Breast epithelium (tissue), 4 donors: ENCODE measurements at regions not wholly inside any gene's neighbourhood (a gene's known extent, or its start where the extent isn't known, plus 50 kb on each side); places are given as distances from the start of the nearest gene placed in this dataset.
"Not testable (repeated sequence)": the region's sequence is repeated elsewhere in the genome, so short reads cannot be mapped to it uniquely, and the experiment has no call there.

Experiments
- DNase-seq, 2 donors: peaks; one replicate each; pipeline ENCODE4 v3.0.0-alpha.2; 2019; ENCODE audit warnings: low spot score in 2 of 2
- H3K27ac ChIP-seq, 2 donors: fragments of 200-600 bp; sonication (generic) in 1 of 2; one replicate each; pipeline ENCODE4 v1.5.1; 2016 to 2019; ENCODE audit warnings: mild to moderate bottlenecking in 1 of 2
- H3K27me3 ChIP-seq, 2 donors: fragments of 200-600 bp; sonication (generic) in 1 of 2; one replicate each; pipeline versions ENCODE4 v1.5.1 to v1.6.0; 2017 to 2019; ENCODE audit warnings: control low read depth in 1 of 2, mild to moderate bottlenecking in 1 of 2
- H3K36me3 ChIP-seq: fragments of 200-600 bp; one replicate; pipeline ENCODE4 v1.5.1; 2019
- H3K4me1 ChIP-seq, 2 donors: fragments of 200-600 bp; sonication (generic); one replicate each; pipeline ENCODE4 v1.5.1; 2016 to 2019; ENCODE audit warnings: control low read depth in 1 of 2
- H3K4me3 ChIP-seq, 3 donors: fragments of 200-600 bp; sonication (generic); 1 replicate in 2 of 3; 2 replicates in 1 of 3; pipeline ENCODE4 v1.5.1; 2016 to 2019; ENCODE audit warnings: mild to moderate bottlenecking in 3 of 3, moderate library complexity in 2 of 3
- H3K9me3 ChIP-seq, 2 donors: fragments of 200-600 bp; sonication (generic) in 1 of 2; one replicate each; pipeline ENCODE4 v1.5.1; 2016 to 2019; ENCODE audit warnings: control low read depth in 1 of 2
- intact Hi-C: fragments of 100-400 bp; cut with DNase I; formaldehyde crosslinking; loops from one replicate; pipeline ENCODE4 v1.15.1; 2023; ENCODE audit warnings: low total_unique reads

DNA sequence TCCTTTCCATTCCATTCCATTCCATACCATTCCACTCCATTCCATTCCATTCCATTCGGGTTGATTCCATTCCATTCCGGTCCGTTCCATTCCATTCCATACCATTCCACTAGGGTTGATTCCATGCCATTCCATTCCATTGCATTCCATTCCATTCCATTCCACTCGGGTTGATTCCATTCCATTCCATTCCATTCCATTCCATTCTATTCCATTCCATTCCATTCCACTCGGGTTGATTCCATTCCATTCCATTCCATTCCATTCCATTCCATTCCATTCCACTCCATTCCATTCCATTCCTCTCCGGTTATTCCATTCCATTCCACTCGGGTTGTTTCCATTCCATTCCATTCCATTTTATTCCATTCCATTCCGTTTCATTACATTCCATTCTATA, 153.4 kb downstream of the CWH43 start:
- H3K9me3 ChIP-seq, H3K36me3 ChIP-seq, H3K27ac ChIP-seq, intact Hi-C loops, H3K27me3 ChIP-seq, H3K4me3 ChIP-seq, DNase-seq, H3K4me1 ChIP-seq: not testable (repeated sequence)

DNA sequence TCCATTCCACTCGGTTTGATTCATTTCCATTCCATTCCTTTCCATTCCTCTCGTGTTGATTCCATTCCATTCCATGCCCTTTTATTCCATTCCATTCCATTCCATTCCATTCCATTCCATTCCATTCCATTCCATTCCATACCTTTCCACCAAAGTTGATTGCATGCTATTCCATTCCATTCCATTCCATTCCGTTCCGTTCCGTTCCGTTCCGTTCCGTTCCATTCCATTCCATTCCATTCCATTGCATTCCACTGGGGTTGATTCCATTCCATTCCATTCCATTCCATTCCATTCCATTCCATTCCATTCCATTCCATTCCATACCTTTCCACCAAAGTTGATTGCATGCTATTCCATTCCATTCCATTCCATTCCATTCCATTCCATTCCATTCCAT, 154.3 kb downstream of the CWH43 start:
- H3K4me3 ChIP-seq, H3K27me3 ChIP-seq, H3K9me3 ChIP-seq, H3K36me3 ChIP-seq, H3K4me1 ChIP-seq, intact Hi-C loops, H3K27ac ChIP-seq: not testable (repeated sequence)
- peak; percentile 59 to 83 for DNase-seq

- H3K27me3 ChIP-seq, H3K4me3 ChIP-seq, DNase-seq, H3K36me3 ChIP-seq, H3K27ac ChIP-seq, intact Hi-C loops, H3K4me1 ChIP-seq: not testable (repeated sequence)
- peaks cover 6 to 12% of the 10 kb centered on the region in 2 donors for H3K9me3 ChIP-seq
These were observed 155.9 kb downstream of the CWH43 start for GRCh38 chr4:49141955-49142354.

- intact Hi-C loops, H3K27me3 ChIP-seq, H3K4me3 ChIP-seq, DNase-seq, H3K27ac ChIP-seq, H3K4me1 ChIP-seq, H3K36me3 ChIP-seq: not testable (repeated sequence)
- peaks cover 25 to 30% of the 10 kb centered on the region in 2 donors for H3K9me3 ChIP-seq
These were observed 161.1 kb downstream of the CWH43 start for GRCh38 chr4:49147143-49147542.

DNA sequence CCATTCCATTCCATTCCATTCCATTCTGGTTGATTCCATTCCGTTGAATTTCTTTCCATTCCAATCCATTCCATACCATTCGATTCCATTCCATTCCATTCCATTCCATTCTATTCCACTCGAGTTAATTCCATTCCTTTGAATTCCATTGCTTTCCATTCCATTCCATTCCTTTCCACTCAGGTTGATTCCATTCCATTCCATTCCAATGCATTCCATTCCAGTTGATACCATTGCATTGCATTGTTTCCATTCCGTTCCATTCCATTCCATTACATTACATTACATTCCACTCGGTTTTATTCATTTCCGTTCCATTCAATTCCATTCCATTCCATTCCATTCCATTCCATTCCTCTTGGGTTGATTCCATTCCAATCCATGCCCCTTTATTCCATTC, 161.5 kb downstream of the CWH43 start:
- H3K9me3 ChIP-seq = peaks cover 25 to 35% of the 10 kb centered on the region in 2 donors
- intact Hi-C loops, H3K36me3 ChIP-seq, H3K4me3 ChIP-seq, H3K4me1 ChIP-seq, DNase-seq, H3K27ac ChIP-seq, H3K27me3 ChIP-seq: not testable (repeated sequence)

- H3K9me3 ChIP-seq = peaks cover 26 to 45% of the 10 kb centered on the region in 2 donors
- H3K4me1 ChIP-seq, H3K4me3 ChIP-seq, H3K27ac ChIP-seq, DNase-seq, H3K27me3 ChIP-seq, intact Hi-C loops, H3K36me3 ChIP-seq: not testable (repeated sequence)
These were observed 163.2 kb downstream of the CWH43 start for GRCh38 chr4:49149006-49149975.

DNA sequence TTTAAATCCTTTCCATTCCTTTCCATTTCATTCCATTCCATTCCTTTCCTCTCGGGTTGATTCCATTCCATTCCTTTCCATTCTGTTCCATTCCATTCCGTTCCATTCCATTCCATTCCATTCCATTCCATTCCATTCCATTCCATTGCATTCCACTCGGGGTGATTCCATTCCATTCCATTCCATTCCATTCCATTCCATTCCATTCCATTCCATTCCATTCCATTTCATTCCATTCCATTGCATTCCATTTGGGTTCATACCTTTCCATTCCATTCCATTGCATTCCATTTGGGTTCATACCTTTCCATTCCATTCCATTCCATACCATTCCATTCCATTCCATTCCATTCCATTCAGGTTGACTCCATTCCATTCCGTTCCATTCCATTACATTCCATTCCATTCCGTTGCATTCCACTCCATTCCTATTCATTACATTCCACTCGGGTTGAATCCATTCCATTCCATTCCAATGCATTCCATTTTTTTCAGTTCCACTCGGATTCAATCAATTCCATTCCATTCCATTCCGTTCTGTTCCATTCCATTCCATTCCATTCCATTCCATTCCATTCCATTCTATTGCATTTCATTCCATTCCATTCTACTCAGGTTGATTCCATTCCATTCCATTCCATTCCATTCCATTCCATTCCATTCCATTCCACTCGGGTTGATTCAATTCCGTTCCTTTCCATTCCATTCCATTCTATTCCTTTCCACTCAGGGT, 164.4 kb downstream of the CWH43 start:
- DNase-seq, H3K27me3 ChIP-seq, intact Hi-C loops, H3K27ac ChIP-seq, H3K4me3 ChIP-seq, H3K4me1 ChIP-seq, H3K36me3 ChIP-seq: not testable (repeated sequence)
- H3K9me3 ChIP-seq = peaks cover 33 to 58% of the 10 kb centered on the region in 2 donors

GRCh38 chr4:49153011-49153410, 166.9 kb downstream of the CWH43 start:
- H3K4me3 ChIP-seq, H3K36me3 ChIP-seq, H3K27ac ChIP-seq, H3K4me1 ChIP-seq, DNase-seq, intact Hi-C loops, H3K27me3 ChIP-seq: not testable (repeated sequence)
- peaks cover 34 to 63% of the 10 kb centered on the region in 2 donors for H3K9me3 ChIP-seq

GRCh38 chr4:49154308-49155103, 168.4 kb downstream of the CWH43 start:
- H3K4me3 ChIP-seq, H3K36me3 ChIP-seq, intact Hi-C loops, H3K4me1 ChIP-seq, H3K27ac ChIP-seq, DNase-seq, H3K27me3 ChIP-seq: not testable (repeated sequence)
- peaks cover 31 to 63% of the 10 kb centered on the region in 2 donors for H3K9me3 ChIP-seq

- intact Hi-C loops = not testable (repeated sequence)
These were observed 169.2 kb downstream of the CWH43 start for GRCh38 chr4:49155270-49155669.

DNA sequence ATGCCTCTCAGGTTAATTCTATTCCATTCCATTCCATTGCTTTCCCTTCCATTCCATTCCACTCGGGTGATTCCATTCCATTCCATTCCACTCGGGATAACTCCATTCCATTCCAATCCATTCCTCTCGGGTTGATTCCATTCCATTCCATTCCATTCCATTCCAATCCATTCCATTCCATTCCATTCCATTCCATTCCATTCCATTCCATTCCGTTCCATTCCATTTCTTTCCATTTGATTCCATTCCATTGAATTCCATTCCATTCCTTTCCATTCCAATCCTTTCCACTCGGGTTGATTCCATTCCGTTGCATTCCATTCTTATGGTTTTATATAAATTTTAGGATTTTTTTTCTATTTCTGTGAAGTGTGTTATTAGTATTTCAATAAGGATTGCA, 170.2 kb downstream of the CWH43 start:
- H3K9me3 ChIP-seq = peaks cover 22 to 49% of the 10 kb centered on the region in 2 donors
- intact Hi-C loops, H3K27me3 ChIP-seq, DNase-seq, H3K4me1 ChIP-seq, H3K27ac ChIP-seq, H3K36me3 ChIP-seq, H3K4me3 ChIP-seq: not testable (repeated sequence)

More at GRCh38 chr4:49155270-49155669, 169.2 kb downstream of the CWH43 start:
- H3K27me3 ChIP-seq, H3K4me1 ChIP-seq, H3K27ac ChIP-seq, H3K36me3 ChIP-seq, DNase-seq, H3K4me3 ChIP-seq: not testable (repeated sequence)
- H3K9me3 ChIP-seq = peaks cover 28 to 58% of the 10 kb centered on the region in 2 donors

- peaks cover 21 to 37% of the 10 kb centered on the region in 2 donors for H3K9me3 ChIP-seq
- H3K4me1 ChIP-seq, H3K27ac ChIP-seq, H3K27me3 ChIP-seq, intact Hi-C loops, H3K4me3 ChIP-seq, DNase-seq, H3K36me3 ChIP-seq: not testable (repeated sequence)
These were observed 171.6 kb downstream of the CWH43 start for GRCh38 chr4:49157630-49158029.
